GM23338 (cell line): ENCODE measurements at regions not wholly inside any gene's neighbourhood (a gene's known extent, or its start where the extent isn't known, plus 50 kb on each side); places are given as distances from the start of the nearest gene placed in this dataset.

Experiments
- ATAC-seq: fragments of 200-7000 bp; cut with Tn5 transposase; 3 replicates; pipeline ENCODE4 v1.9.1; 2020
- DNase-seq: peaks from one replicate; pipeline ENCODE4 v3.0.0-alpha.2; 2015; ENCODE audit warnings: low spot score
- H2AFZ ChIP-seq: fragments of 200-600 bp; sonication (generic); 2 replicates; pipeline ENCODE4 v1.8.0; 2016; ENCODE audit warnings: antibody characterized with exemption, mild to moderate bottlenecking, moderate library complexity
- H3F3A ChIP-seq: fragments of 200-600 bp; sonication (generic); replicated peaks from 2 replicates; pipeline ENCODE4 v1.8.0; 2017; ENCODE audit warnings: antibody characterized with exemption, mixed run types, low read depth
- H3K27ac ChIP-seq: fragments of 200-600 bp; sonication (generic); 2 replicates; pipeline ENCODE4 v1.6.1; 2016; ENCODE audit warnings: low read depth
- H3K27me3 ChIP-seq: fragments of 200-600 bp; sonication (generic); 2 replicates; pipeline ENCODE4 v1.8.0; 2016; ENCODE audit warnings: mild to moderate bottlenecking, mixed run types, moderate library complexity; ENCODE audit not compliant: insufficient read depth
- H3K36me3 ChIP-seq: fragments of 200-600 bp; sonication (generic); 2 replicates; pipeline ENCODE4 v1.8.0; 2016; ENCODE audit warnings: mild to moderate bottlenecking; ENCODE audit not compliant: insufficient read depth
- H3K4me1 ChIP-seq: fragments of 200-600 bp; sonication (generic); 2 replicates; pipeline ENCODE4 v1.8.0; 2016; ENCODE audit warnings: mild to moderate bottlenecking, moderate library complexity; ENCODE audit not compliant: insufficient read depth
- H3K4me2 ChIP-seq: fragments of 200-600 bp; sonication (generic); 2 replicates; pipeline ENCODE4 v1.7.1; 2017; ENCODE audit warnings: mixed run types
- H3K4me3 ChIP-seq: fragments of 200-600 bp; sonication (generic); 2 replicates; pipeline ENCODE4 v1.6.1; 2016; ENCODE audit warnings: mixed run types
- H3K79me2 ChIP-seq: fragments of 200-600 bp; sonication (generic); replicated peaks from 2 replicates; pipeline ENCODE4 v1.8.0; 2017; ENCODE audit warnings: mild to moderate bottlenecking; ENCODE audit not compliant: insufficient read depth
- H3K9me2 ChIP-seq: fragments of 200-600 bp; sonication (generic); 2 replicates; pipeline ENCODE4 v1.8.0; 2017; ENCODE audit not compliant: insufficient read depth
- H4K20me1 ChIP-seq: fragments of 200-600 bp; sonication (generic); replicated peaks from 2 replicates; pipeline ENCODE4 v1.8.0; 2017; ENCODE audit warnings: mild to moderate bottlenecking; ENCODE audit not compliant: insufficient read depth
- H3K27ac Mint-ChIP-seq: 2 replicates; pipeline ENCODE4 v1.8.0; 2020; ENCODE audit warnings: inconsistent platforms, mild to moderate bottlenecking, moderate library complexity, mixed read lengths
- H3K27me3 Mint-ChIP-seq: 3 replicates; pipeline ENCODE4 v1.8.0; 2022; ENCODE audit warnings: low read depth, mild to moderate bottlenecking, moderate library complexity, mixed read lengths, inconsistent platforms; ENCODE audit not compliant: insufficient read depth, poor library complexity
- H3K36me3 Mint-ChIP-seq: 3 replicates; pipeline ENCODE4 v1.8.0; 2021; ENCODE audit warnings: low read depth, mild to moderate bottlenecking, inconsistent platforms, moderate library complexity, mixed read lengths
- H3K4me1 Mint-ChIP-seq: 3 replicates; pipeline ENCODE4 v1.8.0; 2020; ENCODE audit warnings: mild to moderate bottlenecking, inconsistent platforms, mixed read lengths
- H3K4me3 Mint-ChIP-seq: 3 replicates; pipeline ENCODE4 v1.8.0; 2021; ENCODE audit warnings: moderate library complexity, mild to moderate bottlenecking, inconsistent platforms, mixed read lengths
- H3K9me3 Mint-ChIP-seq: 3 replicates; pipeline ENCODE4 v1.8.0; 2020; ENCODE audit warnings: moderate library complexity, mild to moderate bottlenecking, inconsistent platforms, mixed read lengths
- CREB1 ChIP-seq: fragments of 250-450 bp; sonication (Bioruptor Pico); IDR thresholded peaks from 2 replicates; pipeline ENCODE4 v1.5.0; 2020; ENCODE audit warnings: low read depth, mild to moderate bottlenecking, moderate library complexity
- CTCF ChIP-seq, 2 experiments: fragments of 200-600 bp in 1 of 2; sonication (generic) in 1 of 2; conservative IDR thresholded peaks; 2 replicates each; pipeline versions ENCODE4 v1.5.1 to v1.6.1; 2016 to 2017; ENCODE audit warnings: antibody characterized with exemption in 2 of 2, low read depth in 2 of 2, mild to moderate bottlenecking in 2 of 2, moderate library complexity in 1 of 2
- ETS1 ChIP-seq: IDR thresholded peaks from 2 replicates; pipeline ENCODE4 v1.6.1; 2016; ENCODE audit warnings: antibody characterized with exemption
- EZH2 ChIP-seq: fragments of 200-600 bp; sonication (generic); IDR thresholded peaks from one replicate; pipeline ENCODE4 v1.8.0; 2017; ENCODE audit warnings: antibody characterized with exemption, mild to moderate bottlenecking, low read depth; ENCODE audit not compliant: unreplicated experiment
- EZH2phosphoT487 ChIP-seq: fragments of 200-600 bp; sonication (generic); IDR thresholded peaks from one replicate; pipeline ENCODE4 v1.8.1; 2018; ENCODE audit warnings: antibody characterized with exemption; ENCODE audit not compliant: unreplicated experiment
- JUNB ChIP-seq: IDR thresholded peaks from one replicate; pipeline ENCODE4 v1.6.1; 2016; ENCODE audit warnings: antibody characterized with exemption; ENCODE audit not compliant: unreplicated experiment
- NANOG ChIP-seq: IDR thresholded peaks from 2 replicates; pipeline ENCODE4 v1.6.1; 2016; ENCODE audit warnings: antibody characterized with exemption, borderline replicate concordance
- POLR2AphosphoS5 ChIP-seq: IDR thresholded peaks from 2 replicates; pipeline ENCODE4 v1.6.1; 2016; ENCODE audit warnings: antibody characterized with exemption, low read depth
- REST ChIP-seq: IDR thresholded peaks from one replicate; pipeline ENCODE4 v1.6.1; 2018; ENCODE audit warnings: antibody characterized with exemption; ENCODE audit not compliant: unreplicated experiment
- STAT1 ChIP-seq: IDR thresholded peaks from one replicate; pipeline ENCODE4 v1.6.1; 2016; ENCODE audit warnings: antibody characterized with exemption; ENCODE audit not compliant: unreplicated experiment
- ZNF114 ChIP-seq: fragments of 250-450 bp; sonication (Bioruptor Pico); IDR thresholded peaks from 2 replicates; pipeline ENCODE4 v1.5.0; 2020; ENCODE audit warnings: mild to moderate bottlenecking, moderate library complexity
- ZNF331 ChIP-seq: fragments of 250-450 bp; sonication (Bioruptor Pico); IDR thresholded peaks from 2 replicates; pipeline ENCODE4 v1.5.0; 2020; ENCODE audit warnings: low read depth, mild to moderate bottlenecking, moderate library complexity
- ZNF462 ChIP-seq: fragments of 250-450 bp; sonication (Bioruptor Pico); IDR thresholded peaks from 2 replicates; pipeline ENCODE4 v1.5.0; 2020; ENCODE audit warnings: mild to moderate bottlenecking, moderate library complexity

- Mint-ChIP-seq H3K9me3 (no peaks in the 10 kb centered on the region), H3K27ac (no peak overlapping the region; the same call in 1 of the 2 replicates), H3K4me1 (no peaks in the 10 kb centered on the region; the same call in 1 of the 3 replicates), H3K27me3 (no peaks in the 10 kb centered on the region), H3K4me3 (no peak overlapping the region), H3K36me3 (no peaks in the 10 kb centered on the region; the same call in 2 of the 3 replicates)
- Histone ChIP-seq H3K9me2 (peaks cover 2% of the 10 kb centered on the region; the same call in 1 of the 2 replicates), H3F3A (no peaks in the 10 kb centered on the region), H3K4me1 (no peaks in the 10 kb centered on the region), H3K79me2 (no peaks in the 10 kb centered on the region), H3K4me2 (no peak overlapping the region), H4K20me1 (no peaks in the 10 kb centered on the region), H3K36me3 (no peaks in the 10 kb centered on the region), H3K27me3 (no peaks in the 10 kb centered on the region), H3K4me3 (no peak overlapping the region), H2AFZ (no peak overlapping the region; the same call in 1 of the 2 replicates), H3K27ac (no peak overlapping the region)
- peak; percentile 62 for ATAC-seq
- TF ChIP-seq EZH2 = no peak
- no peak for TF ChIP-seq EZH2phosphoT487
- TF ChIP-seq JUNB = no peak
- no peak for TF ChIP-seq POLR2AphosphoS5
- TF ChIP-seq ZNF114 = no peak
- no peak for TF ChIP-seq ZNF462
- TF ChIP-seq CREB1 = no peak
- TF ChIP-seq CTCF (conservative IDR thresholded peaks at IDR 0.05; ENCODE audit: low read depth in 2 of 2) = no peak
- no peak for TF ChIP-seq REST
- no peak for TF ChIP-seq ZNF331
- TF ChIP-seq STAT1 = no peak
- no peak for TF ChIP-seq ETS1
- TF ChIP-seq NANOG = no peak
- peak; percentile 6 for DNase-seq
These were observed 173.6 kb downstream of the PTGER3 start for GRCh38 chr1:70874063-70874462.
